Kidney epithelial cell (primary cell): ENCODE measurements at regions not wholly inside any gene's neighbourhood (a gene's known extent, or its start where the extent isn't known, plus 50 kb on each side); places are given as distances from the start of the nearest gene placed in this dataset.

Experiments used
- DNase-seq: peaks from one replicate; pipeline ENCODE4 v3.0.0-alpha.2; 2010; ENCODE audit warnings: low read depth
- H3K27me3 ChIP-seq: 2 replicates; pipeline ENCODE4 v1.6.0; 2011; ENCODE audit warnings: low read length; ENCODE audit not compliant: control insufficient read depth, insufficient read depth
- H3K36me3 ChIP-seq: 2 replicates; pipeline ENCODE4 v1.5.1; 2011; ENCODE audit warnings: low read length; ENCODE audit not compliant: control insufficient read depth, insufficient read depth
- H3K4me3 ChIP-seq: 2 replicates; pipeline ENCODE4 v1.5.1; 2011; ENCODE audit warnings: low read depth, mild to moderate bottlenecking, control low read depth, low read length
- TF ChIP-seq, protein P1 (sequence below): IDR thresholded peaks from 2 replicates; pipeline ENCODE4 v1.5.1; 2011; ENCODE audit warnings: mild to moderate bottlenecking, moderate library complexity, low read length, control low read depth, inconsistent platforms; ENCODE audit not compliant: insufficient read depth, poor library complexity, severe bottlenecking

DNA sequence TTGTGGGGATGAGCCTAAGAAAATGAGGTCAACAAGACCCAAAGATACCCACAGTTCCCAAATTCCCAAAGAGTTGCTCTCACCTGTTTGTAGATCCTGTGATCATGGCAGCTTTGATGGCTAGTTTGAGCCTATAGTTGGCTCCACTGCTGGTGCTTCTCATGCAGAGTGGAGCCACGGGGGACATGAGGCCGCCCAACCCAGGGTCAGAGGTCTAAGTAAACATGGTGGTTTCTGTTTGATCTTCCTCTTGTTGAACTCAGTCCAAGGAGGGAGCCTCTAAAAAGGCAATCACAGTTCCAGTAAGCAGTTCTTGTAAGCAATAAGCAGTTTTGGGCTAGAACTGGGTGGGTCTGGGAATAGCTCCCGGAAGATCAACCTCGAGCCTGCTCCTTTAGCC lies 125.6 kb upstream of the DHRS4 start:
- no peak overlapping the region for H3K4me3 ChIP-seq
- TF ChIP-seq, protein P1, sequence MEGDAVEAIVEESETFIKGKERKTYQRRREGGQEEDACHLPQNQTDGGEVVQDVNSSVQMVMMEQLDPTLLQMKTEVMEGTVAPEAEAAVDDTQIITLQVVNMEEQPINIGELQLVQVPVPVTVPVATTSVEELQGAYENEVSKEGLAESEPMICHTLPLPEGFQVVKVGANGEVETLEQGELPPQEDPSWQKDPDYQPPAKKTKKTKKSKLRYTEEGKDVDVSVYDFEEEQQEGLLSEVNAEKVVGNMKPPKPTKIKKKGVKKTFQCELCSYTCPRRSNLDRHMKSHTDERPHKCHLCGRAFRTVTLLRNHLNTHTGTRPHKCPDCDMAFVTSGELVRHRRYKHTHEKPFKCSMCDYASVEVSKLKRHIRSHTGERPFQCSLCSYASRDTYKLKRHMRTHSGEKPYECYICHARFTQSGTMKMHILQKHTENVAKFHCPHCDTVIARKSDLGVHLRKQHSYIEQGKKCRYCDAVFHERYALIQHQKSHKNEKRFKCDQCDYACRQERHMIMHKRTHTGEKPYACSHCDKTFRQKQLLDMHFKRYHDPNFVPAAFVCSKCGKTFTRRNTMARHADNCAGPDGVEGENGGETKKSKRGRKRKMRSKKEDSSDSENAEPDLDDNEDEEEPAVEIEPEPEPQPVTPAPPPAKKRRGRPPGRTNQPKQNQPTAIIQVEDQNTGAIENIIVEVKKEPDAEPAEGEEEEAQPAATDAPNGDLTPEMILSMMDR = no peak
- no peaks in the 10 kb centered on the region for H3K27me3 ChIP-seq
- no peaks in the 10 kb centered on the region for H3K36me3 ChIP-seq
- DNase-seq = no peak

DNA sequence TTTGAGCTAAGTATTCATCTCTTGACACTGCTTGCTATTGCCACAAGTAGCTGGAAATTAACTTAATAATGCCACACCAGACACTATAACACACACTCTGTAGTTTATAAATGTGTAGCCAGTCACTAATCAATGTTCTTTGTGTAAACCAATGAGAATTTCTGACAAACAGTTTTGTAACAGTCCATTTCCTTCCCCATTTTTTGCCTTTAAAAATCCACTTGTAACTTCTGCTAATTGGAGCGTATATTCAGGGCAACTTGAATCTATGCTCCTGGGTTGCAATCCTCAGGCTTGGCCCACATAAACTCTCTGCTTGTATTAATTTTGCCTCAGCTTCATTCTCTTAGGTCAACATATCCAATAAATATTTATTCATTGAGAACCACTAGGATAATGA lies 125.0 kb upstream of the DHRS4 start:
- TF ChIP-seq, protein P1 = no peak
- H3K36me3 ChIP-seq = no peaks in the 10 kb centered on the region
- DNase-seq = no peak
- no peak overlapping the region for H3K4me3 ChIP-seq
- no peaks in the 10 kb centered on the region for H3K27me3 ChIP-seq

DNA sequence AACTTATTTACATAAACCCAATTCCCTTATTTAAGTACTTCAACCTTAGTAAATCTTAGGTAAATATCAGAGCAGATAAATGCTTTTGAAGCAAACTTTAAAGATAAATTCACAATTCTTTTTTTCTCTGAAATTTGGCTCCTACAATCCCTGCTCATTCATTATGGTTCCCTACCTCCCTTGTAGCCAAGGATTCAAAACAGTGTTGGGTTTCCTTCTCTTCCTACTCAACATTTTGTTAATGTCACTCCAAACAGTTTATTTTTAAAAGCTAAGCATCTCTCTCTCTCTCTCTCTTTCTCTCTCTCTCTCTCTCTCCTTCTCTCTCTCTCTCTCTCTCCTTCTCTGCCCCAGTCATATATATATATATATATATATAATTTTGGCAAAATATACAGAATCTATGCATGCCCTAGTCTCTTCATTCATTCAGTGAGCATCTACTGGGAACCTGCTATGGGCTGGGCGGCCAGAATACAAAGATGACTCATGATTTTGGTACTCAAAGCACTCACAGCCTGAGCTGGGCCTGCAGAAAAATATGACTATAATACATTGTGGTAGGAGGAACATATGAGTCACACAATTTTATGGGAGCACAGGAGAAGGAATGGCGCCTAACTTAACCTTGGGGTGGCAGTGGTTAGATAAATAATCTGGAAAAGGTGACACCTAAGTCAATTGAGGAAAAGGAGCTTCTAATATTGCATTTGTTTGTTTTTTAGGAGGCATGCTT lies 123.7 kb upstream of the DHRS4 start:
- TF ChIP-seq, protein P1 = no peak
- Histone ChIP-seq H3K36me3 (no peaks in the 10 kb centered on the region), H3K27me3 (no peaks in the 10 kb centered on the region), H3K4me3 (no peak overlapping the region)
- peak; percentile 75 for DNase-seq

DNA sequence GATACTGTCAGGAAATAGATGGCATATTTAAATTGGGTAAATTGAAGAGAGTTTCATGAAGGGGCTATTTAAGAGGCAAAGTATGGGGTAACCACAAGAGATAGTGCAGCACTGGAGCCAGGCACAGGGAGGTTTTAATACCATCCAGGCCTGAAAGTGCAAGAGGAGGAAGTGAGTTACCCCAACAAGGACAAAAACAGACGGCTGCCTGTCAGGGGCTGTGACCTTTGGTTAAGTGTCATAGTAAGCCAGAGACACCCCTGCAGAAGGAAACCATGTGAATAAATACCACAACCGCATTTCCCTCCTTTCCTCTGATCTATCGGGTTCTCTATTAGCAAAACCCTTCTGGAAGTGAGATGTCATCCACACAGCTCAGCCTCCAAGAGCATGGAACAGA lies 122.0 kb upstream of the DHRS4 start:
- no peak for DNase-seq
- H3K36me3 ChIP-seq = no peaks in the 10 kb centered on the region
- TF ChIP-seq, protein P1 = no peak
- no peak overlapping the region for H3K4me3 ChIP-seq
- no peaks in the 10 kb centered on the region for H3K27me3 ChIP-seq

DNA sequence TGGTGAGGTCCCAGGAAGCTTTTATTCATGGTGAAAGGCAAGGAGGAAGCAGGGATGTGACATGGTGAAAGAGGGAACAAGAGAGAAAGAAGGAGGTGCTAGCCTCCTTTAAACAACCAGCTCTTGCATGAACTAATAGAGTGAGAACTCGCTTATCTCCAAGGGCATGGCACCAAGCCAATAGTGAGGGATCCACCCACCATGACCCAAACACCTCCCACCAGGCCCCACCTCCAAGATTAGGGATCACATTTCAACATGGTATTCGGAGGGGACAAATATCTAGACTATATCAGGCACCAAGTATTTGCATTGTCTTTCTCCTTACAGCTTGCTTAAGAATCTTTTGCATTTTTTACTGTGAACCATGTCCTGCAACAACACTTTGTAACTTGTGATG lies 91.9 kb upstream of the DHRS4 start:
- H3K4me3 ChIP-seq = no peak overlapping the region
- TF ChIP-seq, protein P1 = no peak
- no peak for DNase-seq
- H3K36me3 ChIP-seq = no peaks in the 10 kb centered on the region
- no peaks in the 10 kb centered on the region for H3K27me3 ChIP-seq

DNA sequence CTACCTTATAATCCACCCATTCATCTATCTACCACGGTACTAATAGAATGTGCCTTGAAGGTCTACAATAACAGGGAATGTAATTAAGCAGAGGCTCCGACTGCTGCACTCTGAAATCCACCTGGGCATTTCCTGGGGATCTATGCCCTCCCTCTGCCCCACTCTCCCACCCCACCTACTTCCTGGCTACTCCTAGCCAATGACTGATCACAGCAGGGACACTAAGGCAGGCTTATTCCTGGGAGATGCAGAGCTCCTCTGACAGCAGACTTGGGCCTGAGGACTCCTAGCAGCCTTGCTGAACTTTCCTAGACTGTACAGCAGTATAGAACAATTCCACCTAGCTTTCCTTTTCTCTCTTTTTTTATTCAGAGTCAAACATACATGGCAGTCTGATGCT lies 91.1 kb upstream of the DHRS4 start:
- Histone ChIP-seq H3K36me3 (no peaks in the 10 kb centered on the region), H3K4me3 (no peak overlapping the region), H3K27me3 (no peaks in the 10 kb centered on the region)
- TF ChIP-seq, protein P1 = no peak
- no peak for DNase-seq
